GM18499 (cell line): ENCODE measurements at regions not wholly inside any gene's neighbourhood (a gene's known extent, or its start where the extent isn't known, plus 50 kb on each side); places are given as distances from the start of the nearest gene placed in this dataset.
"Not testable (repeated sequence)": the region's sequence is repeated elsewhere in the genome, so short reads cannot be mapped to it uniquely, and the experiment has no call there.

Source experiments
- ATAC-seq: cut with Tn5 transposase; IDR thresholded peaks from one replicate; pipeline ENCODE4 v1.9.1; 2021; ENCODE audit warnings: moderate number of reproducible peaks; ENCODE audit not compliant: insufficient read depth, unreplicated experiment

DNA sequence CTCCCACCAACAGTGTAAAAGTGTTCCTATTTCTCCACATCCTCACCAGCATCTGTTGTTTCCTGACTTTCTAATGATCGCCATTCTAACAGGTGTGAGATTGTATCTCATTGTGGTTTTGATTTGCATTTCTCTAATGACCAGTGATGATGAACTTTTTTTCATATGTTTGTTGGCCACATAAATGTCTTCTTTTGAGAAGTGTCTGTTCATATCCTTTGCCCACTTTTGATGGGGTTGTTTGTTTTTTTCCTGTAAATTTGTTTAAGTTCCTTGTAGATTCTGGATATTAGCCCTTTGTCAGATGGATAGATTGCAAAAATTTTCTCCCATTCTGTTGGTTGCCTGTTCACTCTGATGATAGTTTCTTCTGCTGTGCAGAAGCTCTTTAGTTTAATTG, 687.3 kb upstream of the ADGRB3 start:
- not testable (repeated sequence) for ATAC-seq

GRCh38 chr6:67935976-67936477, 699.1 kb upstream of the ADGRB3 start:
- no peak for ATAC-seq

DNA sequence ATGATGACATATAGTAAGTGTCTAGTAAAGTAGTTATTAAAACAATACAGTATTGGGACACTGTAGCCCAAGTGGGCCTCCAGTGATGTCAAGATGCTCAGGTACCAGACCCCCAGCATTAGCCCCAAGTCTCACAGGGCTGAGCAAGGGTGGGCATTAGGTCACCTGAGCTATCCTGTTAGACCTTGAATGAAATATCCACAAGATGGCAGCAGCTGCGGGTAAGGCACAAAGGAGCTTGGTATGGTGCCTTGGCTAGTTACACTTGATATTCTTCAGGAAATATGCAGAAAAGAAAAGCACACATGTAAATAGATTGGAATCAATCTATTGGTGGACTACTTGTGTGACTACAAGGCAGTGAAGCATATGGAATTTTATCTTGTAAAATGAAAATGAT, 701.8 kb upstream of the ADGRB3 start:
- ATAC-seq, result no peak

- ATAC-seq, result not testable (repeated sequence)
Measured at GRCh38 chr6:67922588-67922987, 712.5 kb upstream of the ADGRB3 start.

GRCh38 chr6:67920040-67920439, 715.0 kb upstream of the ADGRB3 start:
- not testable (repeated sequence) for ATAC-seq

GRCh38 chr6:67916399-67916798, 718.7 kb upstream of the ADGRB3 start:
- ATAC-seq, result no peak

DNA sequence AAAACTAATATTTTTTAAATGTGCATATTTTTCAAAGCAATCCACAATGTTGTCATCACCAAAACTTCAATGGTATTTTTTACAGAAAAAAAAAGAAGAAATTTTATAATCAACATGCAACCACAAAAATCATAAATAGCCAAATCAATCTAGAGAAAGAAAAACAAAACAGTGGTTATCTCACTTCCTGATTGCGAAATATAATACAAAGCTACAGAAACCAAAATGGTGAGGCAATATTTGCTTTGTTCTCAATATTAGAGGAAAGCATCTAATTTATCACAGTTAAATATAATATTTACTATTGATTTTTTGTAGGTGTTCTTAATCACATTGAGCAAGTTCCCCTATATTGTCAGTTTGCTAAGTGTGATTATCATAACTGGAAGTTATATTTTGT, 720.7 kb upstream of the ADGRB3 start:
- ATAC-seq, result no peak

- ATAC-seq, result no peak
Measured at GRCh38 chr6:67909354-67909753, 725.7 kb upstream of the ADGRB3 start.

- no peak for ATAC-seq
Measured at GRCh38 chr6:67908379-67908778, 726.7 kb upstream of the ADGRB3 start.

GRCh38 chr6:67904735-67905134, 730.3 kb upstream of the ADGRB3 start:
- not testable (repeated sequence) for ATAC-seq

DNA sequence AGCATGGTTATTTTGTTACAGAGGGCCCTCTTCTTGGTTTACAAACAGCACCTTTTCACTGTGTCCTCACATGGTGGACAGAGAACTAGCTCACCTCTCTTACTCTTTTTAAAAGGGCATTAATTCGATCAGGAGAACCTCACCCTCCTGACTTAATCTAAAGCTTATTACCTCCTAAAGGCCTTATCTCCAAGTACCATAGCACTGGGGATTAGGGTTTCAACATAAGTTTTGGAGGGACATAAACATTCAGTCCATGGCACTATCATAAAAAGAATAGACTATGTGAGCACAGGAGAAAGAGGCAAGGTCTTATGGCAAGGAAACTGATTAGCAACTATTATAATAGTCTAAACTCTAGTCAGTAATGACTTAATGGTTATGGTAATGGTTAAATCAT, 736.2 kb upstream of the ADGRB3 start:
- no peak for ATAC-seq

DNA sequence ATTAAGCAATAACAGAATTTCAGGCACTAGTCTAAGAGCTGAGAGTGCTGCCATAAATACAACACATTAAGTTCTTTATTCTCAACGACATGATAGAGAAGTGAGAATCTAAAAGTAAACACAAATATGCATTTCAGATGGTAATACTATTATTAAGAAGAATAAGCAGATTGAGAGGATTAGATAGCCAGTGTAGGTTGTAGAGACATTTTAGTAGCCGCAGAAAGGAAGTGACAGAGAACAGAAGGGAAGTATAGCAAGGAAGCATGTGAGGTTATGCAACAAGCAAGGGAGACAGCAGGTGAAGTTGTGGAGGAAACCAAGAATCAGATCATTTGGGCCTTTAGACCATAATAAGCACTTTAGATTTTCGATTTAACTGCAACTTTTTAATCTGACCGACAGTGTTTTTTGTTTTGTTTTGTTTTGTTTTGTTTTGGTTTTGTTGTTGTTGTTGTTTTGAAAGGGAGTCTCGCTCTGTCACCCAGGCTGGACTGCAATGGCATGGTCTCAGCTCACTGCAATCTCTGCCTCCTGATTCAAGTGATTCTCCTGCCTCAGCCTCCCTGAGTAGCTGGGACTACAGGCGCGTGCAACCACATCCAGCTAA, 737.0 kb upstream of the ADGRB3 start:
- ATAC-seq, result no peak

GRCh38 chr6:67896476-67896875, 738.6 kb upstream of the ADGRB3 start:
- no peak for ATAC-seq

DNA sequence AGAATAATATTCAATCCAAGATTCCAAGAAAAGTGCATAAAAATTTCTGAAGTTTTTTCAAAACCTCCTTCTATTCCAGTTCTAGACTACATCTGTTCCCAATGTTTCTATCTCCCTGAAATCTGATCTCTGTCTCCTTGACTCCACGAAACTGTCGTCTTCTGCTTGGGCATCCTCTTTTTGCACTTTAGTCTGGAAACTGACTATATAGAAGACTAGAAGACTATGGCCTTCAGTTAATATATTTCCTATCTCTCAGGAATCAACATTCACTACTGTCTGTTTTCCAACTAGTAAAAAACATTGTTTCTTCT, 745.4 kb upstream of the ADGRB3 start:
- ATAC-seq, result no peak

DNA sequence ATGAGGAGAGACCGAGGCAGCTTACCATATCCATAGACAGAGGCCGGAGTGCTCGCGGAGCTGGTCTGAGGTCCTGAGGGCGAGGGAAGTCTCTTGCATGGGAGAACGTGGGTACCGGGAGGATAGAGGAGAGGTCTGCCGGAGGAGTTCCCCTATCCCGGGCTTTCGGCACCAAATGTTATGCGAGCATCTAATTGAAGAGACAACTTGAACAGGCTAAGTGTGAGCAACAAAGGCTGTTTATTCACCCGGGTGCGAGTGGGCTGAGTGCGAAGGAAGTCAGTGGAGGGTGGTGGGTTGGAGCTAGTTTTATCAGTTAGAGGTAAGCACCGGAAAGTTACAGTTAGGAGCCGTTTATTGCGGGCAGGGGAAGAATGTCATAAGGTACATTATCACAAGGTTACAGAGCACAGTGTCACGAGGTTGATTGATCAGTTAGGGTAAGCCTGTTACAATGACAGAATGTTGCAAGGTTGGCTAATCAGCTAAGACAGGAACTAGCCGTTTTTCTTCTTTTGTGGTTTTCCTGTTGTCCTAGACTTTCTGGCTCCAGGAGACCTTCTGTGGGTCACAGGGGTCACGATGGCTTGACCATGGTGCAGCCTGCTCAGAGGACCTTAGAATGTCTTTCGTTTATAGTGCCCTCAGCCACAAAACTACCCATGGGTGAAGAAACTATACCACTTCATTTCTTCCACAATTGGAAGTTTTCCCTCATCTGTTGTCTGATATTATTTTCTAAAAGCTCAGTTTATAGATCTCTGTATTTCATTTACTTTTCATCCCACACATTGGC, 746.0 kb upstream of the ADGRB3 start:
- no peak for ATAC-seq

DNA sequence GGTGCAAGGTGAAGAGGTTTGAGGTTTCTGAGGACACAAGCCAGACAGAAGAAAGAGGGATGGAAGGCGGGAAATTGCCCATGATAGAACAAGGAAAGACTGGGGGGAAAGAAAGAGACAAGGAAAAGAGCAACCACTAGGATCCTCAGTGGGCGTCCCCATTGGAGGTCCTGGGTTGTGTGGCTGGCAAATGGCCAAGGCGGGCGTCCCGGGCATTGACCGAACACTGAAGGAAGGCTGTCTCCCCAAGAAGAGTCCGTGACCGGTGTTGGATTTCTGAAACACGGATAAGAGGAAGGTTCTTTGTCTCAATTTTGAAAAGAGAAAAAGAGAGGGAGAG, 746.6 kb upstream of the ADGRB3 start:
- no peak for ATAC-seq

DNA sequence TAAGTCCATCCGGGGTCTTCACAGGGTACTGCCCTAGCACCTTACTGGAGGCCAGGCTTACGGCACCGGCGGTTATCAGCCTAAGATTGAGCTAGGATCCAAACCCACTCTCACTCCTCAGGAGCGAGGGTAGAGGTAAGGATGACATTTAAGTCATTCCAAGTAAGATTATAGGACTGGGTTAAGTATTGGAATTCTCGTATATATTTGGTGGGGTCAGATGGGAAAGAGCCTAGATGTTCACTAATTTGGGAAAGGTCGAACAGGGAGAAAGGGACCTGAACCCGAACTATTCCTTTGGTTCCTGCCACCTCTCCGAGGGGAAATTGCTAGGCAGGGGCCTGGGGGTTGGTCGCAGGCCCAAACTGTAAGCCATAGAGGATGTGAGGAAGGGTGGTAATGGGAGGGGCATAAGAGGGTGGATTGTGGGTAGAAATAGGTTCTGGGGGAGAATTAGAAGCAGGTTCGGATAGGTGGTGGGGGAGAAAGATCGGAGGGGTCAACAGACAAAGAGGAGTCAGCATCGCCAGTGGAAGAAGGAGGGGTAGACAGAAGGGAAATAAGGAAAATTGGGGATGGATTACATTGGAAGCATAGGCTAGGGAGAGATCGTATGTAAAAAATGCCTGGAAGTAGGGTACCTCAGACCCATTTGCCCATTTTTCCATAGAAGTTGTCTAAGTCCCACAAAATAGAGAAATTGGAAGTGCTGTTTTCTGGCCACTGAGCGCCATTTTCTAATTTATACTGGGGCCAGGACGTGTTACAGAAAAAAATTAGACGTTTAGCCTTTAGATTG, 747.1 kb upstream of the ADGRB3 start:
- ATAC-seq, result no peak

GRCh38 chr6:67887419-67887746, 747.7 kb upstream of the ADGRB3 start:
- ATAC-seq, result no peak

DNA sequence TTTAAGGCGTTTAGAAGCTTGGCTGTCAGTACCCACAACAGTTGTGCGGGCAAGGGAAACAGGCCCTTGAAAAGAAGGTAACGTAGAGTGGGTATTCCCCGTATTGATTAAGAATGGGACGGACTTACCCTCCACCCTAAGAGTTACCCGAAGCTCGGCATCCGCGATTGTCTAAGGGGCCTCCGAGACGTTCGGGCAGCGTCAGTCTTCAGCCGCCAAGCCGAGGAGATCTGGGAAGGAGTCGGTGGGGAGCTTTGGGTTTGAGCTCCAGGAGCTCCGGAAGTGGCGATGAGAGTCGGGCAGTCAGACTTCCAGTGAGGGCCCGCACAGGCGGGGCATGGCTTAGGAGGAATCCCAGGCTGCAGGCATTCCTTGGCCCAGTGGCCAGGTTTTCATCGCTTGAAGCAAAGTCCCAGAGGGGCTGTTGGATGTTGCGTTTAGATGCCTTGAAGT, 748.2 kb upstream of the ADGRB3 start:
- no peak for ATAC-seq

- no peak for ATAC-seq
Measured at GRCh38 chr6:67886036-67886707, 748.9 kb upstream of the ADGRB3 start.
